Panc1 (cell line): ENCODE measurements at regions not wholly inside any gene's neighbourhood (a gene's known extent, or its start where the extent isn't known, plus 50 kb on each side); places are given as distances from the start of the nearest gene placed in this dataset.
"Not testable (repeated sequence)": the region's sequence is repeated elsewhere in the genome, so short reads cannot be mapped to it uniquely, and the experiment has no call there.

Source experiments
- CTCF ChIP-seq: fragments of 450-650 bp; IDR thresholded peaks from 2 replicates; pipeline ENCODE4 v1.5.1; 2017; ENCODE audit warnings: mild to moderate bottlenecking
- POLR2AphosphoS5 ChIP-seq: IDR thresholded peaks from 2 replicates; pipeline ENCODE4 v1.6.1; 2012; ENCODE audit warnings: mild to moderate bottlenecking, low read depth, low read length, moderate library complexity
- TCF7L2 ChIP-seq: IDR thresholded peaks from 2 replicates; pipeline ENCODE4 v1.6.1; 2011; ENCODE audit warnings: mild to moderate bottlenecking, low read depth, low read length, inconsistent platforms

GRCh38 chr14:106001277-106001676, 474.9 kb downstream of the TMEM121 start:
- not testable (repeated sequence) for TF ChIP-seq CTCF, TCF7L2, POLR2AphosphoS5
